ENCODE measurements at regions not wholly inside any gene's neighbourhood (a gene's known extent, or its start where the extent isn't known, plus 50 kb on each side); places are given as distances from the start of the nearest gene placed in this dataset.

- in situ Hi-C loops (cut with MboI; ENCODE audit: low sequenced_read_pairs) = no loop called here
- CTCF ChIA-PET = no interaction called here
- Histone ChIP-seq H3K9me3 (ENCODE audit: control insufficient read depth, insufficient read depth, low read length) (no peaks in the 10 kb centered on the region), H3K9me1 (ENCODE audit: insufficient read depth, low read length) (no peaks in the 10 kb centered on the region), H2AFZ (replicated peaks; ENCODE audit: low read length, poor library complexity) (no peak overlapping the region), H3K27ac (ENCODE audit: insufficient read depth, low read length) (no peak overlapping the region), H2BK20ac (ENCODE audit: low read depth, low read length) (no peak overlapping the region), H2AK9ac (replicated peaks; ENCODE audit: low read depth, low read length, poor library complexity) (no peak overlapping the region), H4K8ac (ENCODE audit: low read depth in 2 of 2, low read length in 2 of 2) (no peak overlapping the region), H3K14ac (replicated peaks; ENCODE audit: low read depth, low read length) (no peak overlapping the region), H3K27me3 (ENCODE audit: control insufficient read depth, insufficient read depth, low read length) (no peaks in the 10 kb centered on the region), H2AK5ac (ENCODE audit: low read depth, low read length) (no peak overlapping the region), H2BK120ac (ENCODE audit: low read depth, low read length) (no peak overlapping the region), H3K4me3 (ENCODE audit: insufficient read depth, low read depth, low read length) (no peak overlapping the region), H2BK15ac (ENCODE audit: low read depth, low read length) (no peak overlapping the region), H3K4ac (ENCODE audit: low read depth, low read length) (no peak overlapping the region), H3K4me1 (ENCODE audit: control insufficient read depth, insufficient read depth, low read length) (no peaks in the 10 kb centered on the region), H4K91ac (ENCODE audit: insufficient read depth, low read depth, low read length) (no peak overlapping the region), H3K18ac (ENCODE audit: low read depth, low read length) (no peak overlapping the region), H3K79me1 (ENCODE audit: low read depth in 1 of 2, low read length in 2 of 2) (no peaks in the 10 kb centered on the region), H3K23ac (ENCODE audit: low read depth, low read length) (no peak overlapping the region), H4K20me1 (ENCODE audit: insufficient read depth, low read length) (no peaks in the 10 kb centered on the region), H3K36me3 (ENCODE audit: control insufficient read depth, insufficient read depth, low read length) (no peaks in the 10 kb centered on the region), H3K9ac (ENCODE audit: low read depth, low read length) (no peak overlapping the region), H4K5ac (ENCODE audit: low read depth, low read length) (no peak overlapping the region), H3K56ac (ENCODE audit: extremely low read depth, insufficient read depth, low read length) (no peak overlapping the region), H2BK5ac (ENCODE audit: low read depth, low read length, poor library complexity, severe bottlenecking) (no peak overlapping the region), H3K4me2 (ENCODE audit: low read depth, low read length) (no peak overlapping the region)
- DNase-seq (no peak), ATAC-seq (ENCODE audit: low read depth) (no peak)
- TF ChIP-seq MAFK (IDR thresholded peaks at IDR 0.05; ENCODE audit: low read depth, low read length) (no peak), CTCF (conservative IDR thresholded peaks at IDR 0.05; ENCODE audit: low read depth, low read length) (no peak), POLR2A (IDR thresholded peaks at IDR 0.05; ENCODE audit: low read depth, low read length) (no peak), FOS (IDR thresholded peaks at IDR 0.05; ENCODE audit: low read depth, low read length) (no peak), CEBPB (IDR thresholded peaks at IDR 0.05; ENCODE audit: low read depth, low read length) (no peak), NFE2L2 (IDR thresholded peaks at IDR 0.05; ENCODE audit: low read depth, low read length) (no peak)
- dilution Hi-C loops (cut with HindIII; ENCODE audit: low sequenced_read_pairs, unreplicated experiment) = no loop called here
- no TSS peak for BruUV-seq (replicated peaks)
- intact Hi-C loops (cut with micrococcal nuclease) = no loop called here
- no CpG with 5 or more reads among the region's 1 CpG for WGBS, 2 experiments (ENCODE audit: extremely low coverage in 2 of 2, insufficient read length in 1 of 2)
- POLR2A ChIA-PET (ENCODE audit: unreplicated experiment) = no interaction called here
These were observed 308.4 kb upstream of the NAV3 start for GRCh38 chr12:77522247-77522646.

Data from IMR-90 (cell line).